ENCODE measurements at regions not wholly inside any gene's neighbourhood (a gene's known extent, or its start where the extent isn't known, plus 50 kb on each side); places are given as distances from the start of the nearest gene placed in this dataset.

DNA sequence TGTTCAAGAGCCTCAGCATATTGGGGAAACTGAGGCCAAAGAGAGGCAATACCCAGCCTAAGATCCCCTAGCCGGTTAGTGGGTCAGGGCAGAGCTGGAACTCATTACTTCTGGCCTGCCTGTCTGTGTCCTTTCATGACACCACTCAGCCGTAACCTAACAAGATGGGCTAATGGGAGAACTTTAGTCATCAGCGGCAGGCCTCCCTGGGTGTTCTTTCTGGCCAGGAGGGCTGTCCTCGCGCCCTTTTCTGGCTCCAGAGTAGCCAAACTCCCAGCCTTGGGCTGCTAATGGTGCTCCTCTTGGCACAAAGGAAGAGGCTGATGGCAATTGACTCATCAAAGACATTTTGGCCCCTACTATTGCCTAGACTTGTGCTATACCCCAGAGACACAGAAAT lies 76.6 kb downstream of the NCR2 start:
- no peak for TF ChIP-seq RCOR1 (IDR thresholded peaks at IDR 0.05; ENCODE audit: insufficient replicate concordance, low read length)
- TF ChIP-seq ELK1 (IDR thresholded peaks at IDR 0.05; ENCODE audit: borderline replicate concordance, low read depth, low read length) = no peak
- TF ChIP-seq CTCF (conservative IDR thresholded peaks at IDR 0.05; ENCODE audit: low read depth, low read length) = no peak
- no peak for TF ChIP-seq RAD21 (IDR thresholded peaks at IDR 0.05; ENCODE audit: low read length)
- no peak for TF ChIP-seq FOS (IDR thresholded peaks at IDR 0.05; ENCODE audit: low read depth, low read length)
- TF ChIP-seq CHD1 (IDR thresholded peaks at IDR 0.05; ENCODE audit: low read depth, low read length) = no peak

Measured in IMR-90 (cell line).